ENCODE measurements at regions not wholly inside any gene's neighbourhood (a gene's known extent, or its start where the extent isn't known, plus 50 kb on each side); places are given as distances from the start of the nearest gene placed in this dataset.

GRCh38 chr2:59930430-59930829 is 623.0 kb downstream of the BCL11A start:
- CTCF ChIA-PET = no interaction called here
- no peak for DNase-seq
- Histone ChIP-seq H2AFZ (no peak overlapping the region), H3K4me3 (no peak overlapping the region), H3K36me3 (ENCODE audit: low read depth) (no peaks in the 10 kb centered on the region), H3K4me1 (replicated peaks; ENCODE audit: insufficient read depth) (no peaks in the 10 kb centered on the region), H3K9me2 (ENCODE audit: insufficient read depth) (no peaks in the 10 kb centered on the region), H3K27me3 (ENCODE audit: insufficient read depth, low read depth) (no peaks in the 10 kb centered on the region), H3F3A (ENCODE audit: insufficient read depth, low read depth) (no peaks in the 10 kb centered on the region), H3K9me3 (ENCODE audit: insufficient read depth, low read depth) (no peaks in the 10 kb centered on the region; the same call in 1 of the 2 replicates), H4K20me1 (ENCODE audit: insufficient read depth) (no peaks in the 10 kb centered on the region), H3K79me2 (ENCODE audit: low read depth) (no peaks in the 10 kb centered on the region), H3K4me2 (no peak overlapping the region), H3K27ac (no peak overlapping the region)
- intact Hi-C loops (cut with micrococcal nuclease; ENCODE audit: unreplicated experiment) = no loop called here
- no peak for TF ChIP-seq EZH2 (IDR thresholded peaks at IDR 0.05; ENCODE audit: low read depth)
- no peak for TF ChIP-seq CTCF (conservative IDR thresholded peaks at IDR 0.05)
- no TSS peak for BruUV-seq (replicated peaks)
- POLR2A ChIA-PET (ENCODE audit: unreplicated experiment) = no interaction called here

- Histone ChIP-seq H3K36me3 (ENCODE audit: low read depth) (no peaks in the 10 kb centered on the region), H3K4me1 (replicated peaks; ENCODE audit: insufficient read depth) (no peaks in the 10 kb centered on the region), H2AFZ (no peak overlapping the region), H3K27me3 (ENCODE audit: insufficient read depth, low read depth) (peaks cover 16% of the 10 kb centered on the region), H3K9me3 (ENCODE audit: insufficient read depth, low read depth) (no peaks in the 10 kb centered on the region; the same call in 1 of the 2 replicates), H4K20me1 (ENCODE audit: insufficient read depth) (no peaks in the 10 kb centered on the region), H3K27ac (no peak overlapping the region), H3F3A (ENCODE audit: insufficient read depth, low read depth) (no peaks in the 10 kb centered on the region), H3K79me2 (ENCODE audit: low read depth) (no peaks in the 10 kb centered on the region), H3K4me2 (no peak overlapping the region), H3K4me3 (no peak overlapping the region), H3K9me2 (ENCODE audit: insufficient read depth) (no peaks in the 10 kb centered on the region)
- DNase-seq = no peak
- no TSS peak for BruUV-seq (replicated peaks)
- intact Hi-C loops (cut with micrococcal nuclease; ENCODE audit: unreplicated experiment) = no loop called here
- no peak for TF ChIP-seq EZH2 (IDR thresholded peaks at IDR 0.05; ENCODE audit: low read depth)
- no peak for TF ChIP-seq CTCF (conservative IDR thresholded peaks at IDR 0.05)
- CTCF ChIA-PET = no interaction called here
- POLR2A ChIA-PET (ENCODE audit: unreplicated experiment) = no interaction called here
These were observed 626.7 kb downstream of the BCL11A start for GRCh38 chr2:59926731-59927130.

GRCh38 chr2:59925321-59925720 is 628.1 kb downstream of the BCL11A start:
- no peaks in the 10 kb centered on the region for H3K79me2 ChIP-seq (ENCODE audit: low read depth)
- TF ChIP-seq EZH2 (IDR thresholded peaks at IDR 0.05; ENCODE audit: low read depth) (no peak), CTCF (conservative IDR thresholded peaks at IDR 0.05) (no peak)
- no peaks in the 10 kb centered on the region for H3K36me3 ChIP-seq (ENCODE audit: low read depth)
- no peaks in the 10 kb centered on the region for H3K4me1 ChIP-seq (replicated peaks; ENCODE audit: insufficient read depth)
- H3K9me2 ChIP-seq (ENCODE audit: insufficient read depth) = no peaks in the 10 kb centered on the region
- no peak overlapping the region for H3K27ac ChIP-seq
- no peak overlapping the region for H3K4me3 ChIP-seq
- ChIA-PET POLR2A (ENCODE audit: unreplicated experiment) (no interaction called here), CTCF (no interaction called here)
- no peaks in the 10 kb centered on the region for H4K20me1 ChIP-seq (ENCODE audit: insufficient read depth)
- no peak overlapping the region for H3K4me2 ChIP-seq
- H3F3A ChIP-seq (ENCODE audit: insufficient read depth, low read depth) = no peaks in the 10 kb centered on the region
- no peak for DNase-seq
- H3K9me3 ChIP-seq (ENCODE audit: insufficient read depth, low read depth) = no peaks in the 10 kb centered on the region; the same call in 1 of the 2 replicates
- H3K27me3 ChIP-seq (ENCODE audit: insufficient read depth, low read depth) = peaks cover 16% of the 10 kb centered on the region
- intact Hi-C loops (cut with micrococcal nuclease; ENCODE audit: unreplicated experiment) = no loop called here
- BruUV-seq (replicated peaks) = no TSS peak
- no peak overlapping the region for H2AFZ ChIP-seq

Measured in PC-9 (cell line).